Suprapubic skin (tissue), 4 donors: ENCODE measurements at regions not wholly inside any gene's neighbourhood (a gene's known extent, or its start where the extent isn't known, plus 50 kb on each side); places are given as distances from the start of the nearest gene placed in this dataset.

Experiments
- DNase-seq, 2 donors: peaks; one replicate each; pipeline ENCODE4 v3.0.0-alpha.2; 2019; ENCODE audit warnings: low spot score in 2 of 2
- H3K27ac ChIP-seq: fragments of 200-600 bp; sonication (generic); one replicate; pipeline ENCODE4 v1.5.1; 2019
- H3K27me3 ChIP-seq: fragments of 200-600 bp; sonication (generic); one replicate; pipeline ENCODE4 v1.5.1; 2019
- H3K36me3 ChIP-seq: fragments of 200-600 bp; sonication (generic); one replicate; pipeline ENCODE4 v1.5.1; 2019
- H3K4me1 ChIP-seq: fragments of 200-600 bp; sonication (generic); one replicate; pipeline ENCODE4 v1.5.1; 2019
- H3K4me3 ChIP-seq: fragments of 200-600 bp; sonication (generic); one replicate; pipeline ENCODE4 v1.5.1; 2019; ENCODE audit warnings: mild to moderate bottlenecking
- H3K9me3 ChIP-seq: fragments of 200-600 bp; sonication (generic); one replicate; pipeline ENCODE4 v1.5.1; 2019
- EP300 ChIP-seq: sonication (generic); formaldehyde crosslinking; IDR thresholded peaks from one replicate; pipeline ENCODE4 v1.6.1; 2017; ENCODE audit warnings: antibody characterized with exemption
- POLR2A ChIP-seq, 2 donors: fragments of 450-650 bp; IDR thresholded peaks; one replicate each; pipeline ENCODE4 v1.6.1; 2017; ENCODE audit warnings: antibody characterized with exemption in 2 of 2, mild to moderate bottlenecking in 2 of 2, moderate library complexity in 2 of 2
- POLR2AphosphoS5 ChIP-seq, 3 donors: sonication (generic); formaldehyde crosslinking; IDR thresholded peaks; one replicate each; pipeline ENCODE4 v1.6.1; 2017; ENCODE audit warnings: antibody characterized with exemption in 3 of 3
- WGBS: methylation state at CpG from one replicate; pipeline ENCODE4 v1.1.5; 2018; 5-methylcytosine and 5-hydroxymethylcytosine counted together
- TF ChIP-seq, protein P1 (sequence below), 2 donors: fragments of 200-600 bp in 1 of 2; fragments of 450-650 bp in 1 of 2; sonication (generic) in 1 of 2; IDR thresholded peaks; one replicate each; pipeline ENCODE4 v1.5.1; 2016 to 2019; ENCODE audit warnings: antibody characterized with exemption in 2 of 2, mild to moderate bottlenecking in 1 of 2, moderate library complexity in 1 of 2

DNA sequence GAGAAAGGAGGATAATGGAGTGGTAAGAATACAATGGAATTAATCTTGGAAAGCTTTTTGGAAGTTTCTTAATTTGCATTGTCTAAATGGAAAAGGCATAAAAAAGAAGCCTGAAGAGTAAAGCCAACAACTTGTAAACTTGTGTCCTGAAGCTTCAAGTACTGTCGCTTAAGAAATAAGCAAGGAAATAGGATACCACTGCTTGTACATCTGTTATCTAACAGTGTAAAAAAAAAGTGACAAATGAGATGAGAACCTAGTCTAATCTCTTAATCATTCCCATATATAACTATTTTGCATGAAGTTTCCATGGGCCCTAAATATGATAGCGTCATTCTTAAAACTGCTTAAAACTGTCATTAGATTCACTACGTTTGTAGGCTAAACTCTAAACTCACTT, 134.0 kb upstream of the DYRK2 start:
- Histone ChIP-seq H3K9me3 (no peaks in the 10 kb centered on the region), H3K4me3 (no peak overlapping the region), H3K27me3 (no peaks in the 10 kb centered on the region), H3K27ac (no peak overlapping the region), H3K4me1 (peaks cover 17% of the 10 kb centered on the region), H3K36me3 (no peaks in the 10 kb centered on the region)
- DNase-seq: no peak
- TF ChIP-seq POLR2A (IDR thresholded peaks at IDR 0.05): no peak
- no peak for TF ChIP-seq POLR2AphosphoS5 (IDR thresholded peaks at IDR 0.05)
- TF ChIP-seq EP300: no peak
- TF ChIP-seq, protein P1, sequence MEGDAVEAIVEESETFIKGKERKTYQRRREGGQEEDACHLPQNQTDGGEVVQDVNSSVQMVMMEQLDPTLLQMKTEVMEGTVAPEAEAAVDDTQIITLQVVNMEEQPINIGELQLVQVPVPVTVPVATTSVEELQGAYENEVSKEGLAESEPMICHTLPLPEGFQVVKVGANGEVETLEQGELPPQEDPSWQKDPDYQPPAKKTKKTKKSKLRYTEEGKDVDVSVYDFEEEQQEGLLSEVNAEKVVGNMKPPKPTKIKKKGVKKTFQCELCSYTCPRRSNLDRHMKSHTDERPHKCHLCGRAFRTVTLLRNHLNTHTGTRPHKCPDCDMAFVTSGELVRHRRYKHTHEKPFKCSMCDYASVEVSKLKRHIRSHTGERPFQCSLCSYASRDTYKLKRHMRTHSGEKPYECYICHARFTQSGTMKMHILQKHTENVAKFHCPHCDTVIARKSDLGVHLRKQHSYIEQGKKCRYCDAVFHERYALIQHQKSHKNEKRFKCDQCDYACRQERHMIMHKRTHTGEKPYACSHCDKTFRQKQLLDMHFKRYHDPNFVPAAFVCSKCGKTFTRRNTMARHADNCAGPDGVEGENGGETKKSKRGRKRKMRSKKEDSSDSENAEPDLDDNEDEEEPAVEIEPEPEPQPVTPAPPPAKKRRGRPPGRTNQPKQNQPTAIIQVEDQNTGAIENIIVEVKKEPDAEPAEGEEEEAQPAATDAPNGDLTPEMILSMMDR (IDR thresholded peaks at IDR 0.05): no peak
- whole genome bisulfite sequencing: 74% methylated on average over 3 of the region's 3 CpGs

DNA sequence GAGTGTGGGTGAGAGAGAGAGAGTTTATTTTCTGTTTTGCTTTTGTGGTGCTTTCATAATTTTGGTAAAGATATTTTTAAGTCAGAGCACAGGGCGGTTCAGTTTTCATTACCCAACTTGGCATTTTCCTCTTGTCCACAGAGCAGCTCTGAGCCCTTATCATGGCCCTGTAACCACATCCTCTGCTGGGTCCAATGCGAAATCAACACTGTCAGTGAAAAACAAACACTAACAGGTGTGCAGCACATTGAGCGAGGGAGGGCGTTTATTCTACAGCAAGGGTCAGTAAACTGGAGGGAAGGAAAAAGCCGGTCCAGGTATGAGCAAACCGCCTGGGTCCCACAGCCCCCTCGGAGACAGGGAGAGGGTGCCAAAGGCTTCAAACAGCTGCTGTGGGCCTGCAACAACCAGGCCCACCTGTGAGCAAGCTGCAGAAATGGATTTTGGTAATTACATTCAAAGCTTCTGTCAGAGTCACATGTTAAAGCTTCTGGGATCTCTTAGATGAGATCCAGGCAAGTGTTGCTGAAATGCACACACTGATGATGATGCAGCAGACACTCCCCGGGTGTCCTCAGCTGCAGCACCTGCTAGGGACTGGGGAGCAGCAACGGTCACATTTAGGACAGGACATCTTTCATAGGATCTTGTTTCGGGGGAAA, 132.7 kb upstream of the DYRK2 start:
- Histone ChIP-seq H3K27me3 (no peaks in the 10 kb centered on the region), H3K36me3 (no peaks in the 10 kb centered on the region), H3K4me1 (peaks cover 22% of the 10 kb centered on the region), H3K27ac (no peak overlapping the region), H3K4me3 (no peak overlapping the region), H3K9me3 (no peaks in the 10 kb centered on the region)
- 83% methylated on average over 10 of the region's 10 CpGs for WGBS
- no peak for DNase-seq
- no peak for TF ChIP-seq POLR2A (IDR thresholded peaks at IDR 0.05)
- no peak for TF ChIP-seq EP300
- TF ChIP-seq, protein P1 (IDR thresholded peaks at IDR 0.05): no peak
- TF ChIP-seq POLR2AphosphoS5 (IDR thresholded peaks at IDR 0.05): no peak

DNA sequence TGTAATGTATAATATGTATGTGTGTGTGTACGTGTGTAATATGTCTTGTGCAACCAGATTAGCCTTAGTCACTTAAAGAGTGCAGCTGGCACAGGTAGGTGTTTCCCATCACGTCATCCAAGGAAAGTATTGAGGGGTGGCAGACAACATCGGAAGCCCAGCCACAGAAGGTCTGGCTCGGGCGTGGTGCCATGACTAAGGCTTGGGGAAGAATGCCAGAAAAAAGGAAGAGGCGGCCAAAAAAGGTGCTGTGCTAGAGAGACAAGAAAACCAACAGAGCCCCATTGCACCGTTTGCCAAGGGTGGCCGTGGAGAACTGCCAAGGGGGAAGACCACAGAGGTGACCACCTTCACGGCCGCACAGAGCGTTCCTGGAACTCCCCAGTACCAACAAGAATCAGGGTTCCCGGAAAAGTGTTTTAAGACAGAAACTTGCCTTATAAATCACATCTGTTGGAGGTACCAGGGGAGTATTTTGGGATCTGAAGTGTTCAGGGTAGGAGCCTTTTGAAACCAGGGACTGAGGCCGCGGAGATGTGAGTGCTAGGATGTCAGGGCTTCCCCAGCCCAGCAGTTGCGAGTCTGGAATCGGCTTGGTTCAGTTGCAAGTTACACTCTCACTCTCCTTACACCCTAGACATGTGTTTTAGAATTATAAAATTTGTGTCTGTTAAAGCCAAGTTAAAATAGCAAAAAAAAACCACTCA, 131.2 kb upstream of the DYRK2 start:
- no peak for DNase-seq
- Histone ChIP-seq H3K9me3 (no peaks in the 10 kb centered on the region), H3K27me3 (no peaks in the 10 kb centered on the region), H3K4me1 (peaks cover 22% of the 10 kb centered on the region), H3K27ac (no peak overlapping the region), H3K4me3 (no peak overlapping the region), H3K36me3 (no peaks in the 10 kb centered on the region)
- WGBS: 42% methylated on average over 16 of the region's 16 CpGs
- TF ChIP-seq, protein P1 (IDR thresholded peaks at IDR 0.05): no peak

DNA sequence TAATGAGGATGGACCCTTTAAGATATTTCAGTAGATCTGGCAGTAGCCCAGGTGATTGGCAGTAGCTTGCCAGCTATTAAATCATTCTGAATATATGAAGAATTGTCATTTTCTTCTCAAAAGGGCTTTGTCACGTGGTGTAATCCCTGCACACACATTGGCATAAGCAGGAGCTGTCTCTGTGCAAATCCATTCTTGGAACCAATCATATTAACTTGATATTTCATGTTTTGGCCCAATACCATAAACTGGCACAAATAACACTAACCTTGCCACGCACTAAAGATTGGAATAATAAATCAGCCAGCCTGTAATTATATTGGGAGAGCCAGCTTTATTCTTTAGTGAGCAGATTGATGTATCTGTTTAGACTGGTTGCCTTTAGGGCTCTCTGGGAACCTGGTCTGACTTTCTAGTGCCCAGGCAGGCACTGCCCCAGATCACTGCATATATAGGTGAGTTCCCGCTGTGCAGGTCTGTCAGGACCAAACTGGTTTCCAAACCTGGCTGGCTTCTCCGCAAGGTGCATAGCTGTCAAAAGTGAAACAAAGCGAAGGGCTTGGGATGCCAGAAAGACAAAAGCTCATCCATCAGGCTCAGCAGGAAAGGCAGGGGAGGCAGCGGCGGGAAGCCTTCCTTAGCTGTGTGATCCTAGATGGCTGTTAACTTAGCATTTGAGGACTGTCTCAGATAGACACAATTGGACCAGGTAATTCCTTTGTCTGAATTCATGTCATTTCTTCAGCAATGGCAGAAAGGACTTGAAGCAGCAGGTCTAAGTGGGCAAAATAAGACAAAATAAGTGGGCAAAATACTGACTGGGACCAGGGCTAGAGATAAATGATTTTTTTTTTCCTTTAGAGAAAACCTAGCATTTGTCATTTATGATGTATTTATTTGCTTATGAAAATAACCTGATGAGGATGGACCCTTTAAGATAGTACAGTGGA, 128.8 kb upstream of the DYRK2 start:
- Histone ChIP-seq H3K4me1 (peaks cover 22% of the 10 kb centered on the region), H3K9me3 (no peaks in the 10 kb centered on the region), H3K4me3 (no peak overlapping the region), H3K36me3 (no peaks in the 10 kb centered on the region), H3K27me3 (no peaks in the 10 kb centered on the region), H3K27ac (no peak overlapping the region)
- DNase-seq: peak in 1 of 2 donors; percentile 62
- TF ChIP-seq POLR2AphosphoS5 (IDR thresholded peaks at IDR 0.05): peak in 2 of 3 donors; percentile 41 to 85
- TF ChIP-seq, protein P1 (IDR thresholded peaks at IDR 0.05): no peak
- 54% methylated on average over 7 of the region's 7 CpGs for WGBS

DNA sequence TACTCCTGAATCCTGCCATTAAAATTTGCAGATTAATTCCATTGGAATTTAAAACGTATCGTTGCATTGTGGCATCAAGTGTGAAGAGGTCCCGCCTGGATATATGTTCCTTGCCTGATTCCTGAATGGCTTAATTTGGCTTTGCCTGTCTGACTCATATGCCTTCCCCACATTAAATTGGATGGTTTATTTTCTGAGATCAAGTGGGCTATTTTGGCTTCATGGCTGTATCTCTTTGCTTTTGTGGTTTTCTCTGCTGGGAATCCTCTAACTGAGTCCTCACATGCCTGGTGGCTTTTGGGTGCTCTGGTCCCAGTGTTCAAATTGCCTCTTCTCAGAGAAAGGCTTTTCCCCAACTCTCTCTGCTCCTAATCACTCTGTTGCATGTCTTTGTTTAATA, 127.9 kb upstream of the DYRK2 start:
- 81% methylated on average over 3 of the region's 3 CpGs for WGBS
- Histone ChIP-seq H3K9me3 (no peaks in the 10 kb centered on the region), H3K27ac (no peak overlapping the region), H3K36me3 (no peaks in the 10 kb centered on the region), H3K4me3 (no peak overlapping the region), H3K27me3 (no peaks in the 10 kb centered on the region), H3K4me1 (peaks cover 22% of the 10 kb centered on the region)
- TF ChIP-seq POLR2A (IDR thresholded peaks at IDR 0.05): no peak
- TF ChIP-seq, protein P1 (IDR thresholded peaks at IDR 0.05): no peak
- no peak for TF ChIP-seq EP300
- no peak for DNase-seq
